Natural killer cell (primary cell): ENCODE measurements at regions not wholly inside any gene's neighbourhood (a gene's known extent, or its start where the extent isn't known, plus 50 kb on each side); places are given as distances from the start of the nearest gene placed in this dataset.

Source experiments
- ATAC-seq, 3 donors: fragments of 150-1000 bp in 2 of 3; fragments of 200-7000 bp in 1 of 3; cut with Tn5 transposase; 1 replicate in 1 of 3; 2 replicates in 2 of 3; pipeline ENCODE4 v1.10.0; 2021; ENCODE audit warnings: mild to moderate bottlenecking in 2 of 3, moderate library complexity in 2 of 3
- DNase-seq, 2 donors: peaks; one replicate each; pipeline versions ENCODE4 v3.0.0 to v3.0.0-alpha.2; 2013 to 2021; ENCODE audit warnings: mixed read lengths in 1 of 2
- H3K27ac ChIP-seq: one replicate; pipeline ENCODE4 v1.5.1; 2013; ENCODE audit warnings: mild to moderate bottlenecking, low read length
- H3K27me3 ChIP-seq: one replicate; pipeline ENCODE4 v1.6.1; 2013; ENCODE audit warnings: low read length; ENCODE audit not compliant: control insufficient read depth, insufficient read depth
- H3K36me3 ChIP-seq: one replicate; pipeline ENCODE4 v1.6.1; 2013; ENCODE audit warnings: low read length; ENCODE audit not compliant: control insufficient read depth, insufficient read depth
- H3K4me1 ChIP-seq: one replicate; pipeline ENCODE4 v1.6.1; 2013; ENCODE audit warnings: low read length; ENCODE audit not compliant: control insufficient read depth, insufficient read depth
- H3K4me3 ChIP-seq: one replicate; pipeline ENCODE4 v1.5.1; 2013; ENCODE audit warnings: low read length
- H3K9me3 ChIP-seq: one replicate; pipeline ENCODE4 v1.6.1; 2013; ENCODE audit warnings: low read length; ENCODE audit not compliant: control insufficient read depth, insufficient read depth
- H3K27ac Mint-ChIP-seq, 2 donors: one replicate each; pipeline ENCODE4 v1.8.0; 2022; ENCODE audit warnings: mild to moderate bottlenecking in 2 of 2, mixed read lengths in 2 of 2, moderate library complexity in 1 of 2
- H3K27me3 Mint-ChIP-seq, 2 donors: one replicate each; pipeline ENCODE4 v1.8.0; 2022; ENCODE audit warnings: low read depth in 2 of 2, mixed read lengths in 2 of 2
- H3K36me3 Mint-ChIP-seq: one replicate; pipeline ENCODE4 v1.8.0; 2022; ENCODE audit warnings: mixed read lengths
- H3K4me1 Mint-ChIP-seq, 2 donors: one replicate each; pipeline ENCODE4 v1.8.0; 2022; ENCODE audit warnings: mixed read lengths in 2 of 2
- H3K4me3 Mint-ChIP-seq: one replicate; pipeline ENCODE4 v1.8.0; 2022; ENCODE audit warnings: mild to moderate bottlenecking, moderate library complexity, mixed read lengths
- H3K9me3 Mint-ChIP-seq, 2 donors: one replicate each; pipeline ENCODE4 v1.8.0; 2022; ENCODE audit warnings: mixed read lengths in 2 of 2
- CTCF ChIP-seq: fragments of 200-600 bp; IDR thresholded peaks from one replicate; pipeline ENCODE4 v1.8.0; 2022; ENCODE audit warnings: antibody characterized with exemption
- WGBS: methylation state at CpG from one replicate; pipeline ENCODE4 v1.1.7; 2013; ENCODE audit warnings: missing lambda C conversion rate; ENCODE audit not compliant: insufficient coverage; 5-methylcytosine and 5-hydroxymethylcytosine counted together
- intact Hi-C: fragments of 100-400 bp; cut with micrococcal nuclease; formaldehyde crosslinking; loops from one replicate; pipeline ENCODE4 v1.14.2; 2022

GRCh38 chrX:122092978-122093377 is 1045.6 kb downstream of the GLUD2 start:
- H3K27ac Mint-ChIP-seq = no peak overlapping the region
- H3K27me3 Mint-ChIP-seq = no peaks in the 10 kb centered on the region
- H3K36me3 Mint-ChIP-seq = no peaks in the 10 kb centered on the region
- Histone ChIP-seq H3K27ac (no peak overlapping the region), H3K9me3 (no peaks in the 10 kb centered on the region), H3K4me1 (no peaks in the 10 kb centered on the region), H3K27me3 (no peaks in the 10 kb centered on the region), H3K36me3 (no peaks in the 10 kb centered on the region), H3K4me3 (no peak overlapping the region)
- H3K9me3 Mint-ChIP-seq = peaks cover 5 to 9% of the 10 kb centered on the region in 2 donors
- no peak overlapping the region for H3K4me3 Mint-ChIP-seq
- DNase-seq (no peak), ATAC-seq (no peak)
- H3K4me1 Mint-ChIP-seq = no peaks in the 10 kb centered on the region
- TF ChIP-seq CTCF = no peak
- WGBS = 80% methylated on average over 2 of the region's 2 CpGs
- intact Hi-C loops = no loop called here

- H3K27ac Mint-ChIP-seq = no peak overlapping the region
- Histone ChIP-seq H3K4me1 (no peaks in the 10 kb centered on the region), H3K9me3 (no peaks in the 10 kb centered on the region), H3K27me3 (no peaks in the 10 kb centered on the region), H3K27ac (no peak overlapping the region), H3K36me3 (no peaks in the 10 kb centered on the region), H3K4me3 (no peak overlapping the region)
- no peak for DNase-seq
- H3K9me3 Mint-ChIP-seq = peaks cover 5 to 9% of the 10 kb centered on the region in 2 donors
- intact Hi-C loops = no loop called here
- ATAC-seq = no peak
- no peaks in the 10 kb centered on the region for H3K27me3 Mint-ChIP-seq
- no peak for TF ChIP-seq CTCF
- H3K4me3 Mint-ChIP-seq = no peak overlapping the region
- no peaks in the 10 kb centered on the region for H3K36me3 Mint-ChIP-seq
- H3K4me1 Mint-ChIP-seq = no peaks in the 10 kb centered on the region
Observed at GRCh38 chrX:122094611-122095010, 1047.2 kb downstream of the GLUD2 start.

- no peaks in the 10 kb centered on the region for H3K27me3 Mint-ChIP-seq
- H3K9me3 Mint-ChIP-seq = peaks cover 3 to 21% of the 10 kb centered on the region in 2 donors
- no peak overlapping the region for H3K4me3 Mint-ChIP-seq
- H3K27ac Mint-ChIP-seq = no peak overlapping the region
- no peaks in the 10 kb centered on the region for H3K36me3 ChIP-seq
- intact Hi-C loops = no loop called here
- ATAC-seq = no peak
- H3K27ac ChIP-seq = no peak overlapping the region
- no peak overlapping the region for H3K4me3 ChIP-seq
- H3K4me1 Mint-ChIP-seq = no peaks in the 10 kb centered on the region
- no peaks in the 10 kb centered on the region for H3K4me1 ChIP-seq
- TF ChIP-seq CTCF = no peak
- DNase-seq = no peak
- 76% methylated on average over 3 of the region's 3 CpGs for WGBS
- H3K27me3 ChIP-seq = no peaks in the 10 kb centered on the region
- H3K9me3 ChIP-seq = no peaks in the 10 kb centered on the region
- H3K36me3 Mint-ChIP-seq = no peaks in the 10 kb centered on the region
Observed at GRCh38 chrX:122113376-122113775, 1066.0 kb downstream of the GLUD2 start.

- no peak for ATAC-seq
- Histone ChIP-seq H3K9me3 (no peaks in the 10 kb centered on the region), H3K36me3 (no peaks in the 10 kb centered on the region), H3K4me1 (no peaks in the 10 kb centered on the region), H3K27ac (no peak overlapping the region), H3K27me3 (no peaks in the 10 kb centered on the region), H3K4me3 (no peak overlapping the region)
- no peak for DNase-seq
- H3K27ac Mint-ChIP-seq = no peak overlapping the region
- H3K4me1 Mint-ChIP-seq = no peaks in the 10 kb centered on the region
- no peaks in the 10 kb centered on the region for H3K36me3 Mint-ChIP-seq
- no peaks in the 10 kb centered on the region for H3K27me3 Mint-ChIP-seq
- WGBS = 68% methylated on average over 2 of the region's 4 CpGs
- H3K4me3 Mint-ChIP-seq = no peak overlapping the region
- peaks cover 3 to 22% of the 10 kb centered on the region in 2 donors for H3K9me3 Mint-ChIP-seq
- intact Hi-C loops = no loop called here
- no peak for TF ChIP-seq CTCF
Observed at GRCh38 chrX:122113896-122114295, 1066.5 kb downstream of the GLUD2 start.
